HT-29 (cell line): ENCODE measurements at regions not wholly inside any gene's neighbourhood (a gene's known extent, or its start where the extent isn't known, plus 50 kb on each side); places are given as distances from the start of the nearest gene placed in this dataset.

Experiments used
- DNase-seq: peaks from one replicate; pipeline ENCODE4 v3.0.0-alpha.2; 2015; ENCODE audit warnings: low spot score

DNA sequence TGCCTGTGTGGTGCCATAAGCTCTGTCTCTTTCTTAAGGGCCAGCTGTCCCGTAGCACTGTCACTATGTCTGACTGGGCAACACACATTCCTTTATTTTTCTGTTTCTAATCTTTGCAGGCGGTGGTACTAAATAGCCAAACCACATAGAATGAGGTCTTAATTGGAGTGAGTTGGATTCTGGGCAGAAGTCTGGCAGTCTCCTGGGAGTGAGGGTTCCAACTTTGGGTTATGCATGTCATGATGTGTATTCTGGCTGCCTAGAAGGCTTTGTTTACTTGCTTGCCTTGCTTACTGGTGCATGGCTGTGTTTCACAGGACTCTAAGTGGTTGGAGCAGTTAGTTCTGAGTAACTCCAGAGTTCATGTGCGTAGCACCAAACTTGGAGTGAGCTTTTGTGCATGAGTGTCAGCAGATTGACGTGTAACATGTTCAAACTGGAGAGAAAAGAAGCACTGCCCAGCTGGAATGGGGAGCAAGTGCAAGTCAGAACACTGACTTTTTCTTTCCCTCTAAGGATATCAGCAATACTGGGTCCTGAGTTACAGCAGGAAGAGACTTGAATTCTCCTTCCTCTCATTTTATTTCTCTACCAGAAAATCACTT, 185.8 kb downstream of the PCSK1 start:
- no peak for DNase-seq

DNA sequence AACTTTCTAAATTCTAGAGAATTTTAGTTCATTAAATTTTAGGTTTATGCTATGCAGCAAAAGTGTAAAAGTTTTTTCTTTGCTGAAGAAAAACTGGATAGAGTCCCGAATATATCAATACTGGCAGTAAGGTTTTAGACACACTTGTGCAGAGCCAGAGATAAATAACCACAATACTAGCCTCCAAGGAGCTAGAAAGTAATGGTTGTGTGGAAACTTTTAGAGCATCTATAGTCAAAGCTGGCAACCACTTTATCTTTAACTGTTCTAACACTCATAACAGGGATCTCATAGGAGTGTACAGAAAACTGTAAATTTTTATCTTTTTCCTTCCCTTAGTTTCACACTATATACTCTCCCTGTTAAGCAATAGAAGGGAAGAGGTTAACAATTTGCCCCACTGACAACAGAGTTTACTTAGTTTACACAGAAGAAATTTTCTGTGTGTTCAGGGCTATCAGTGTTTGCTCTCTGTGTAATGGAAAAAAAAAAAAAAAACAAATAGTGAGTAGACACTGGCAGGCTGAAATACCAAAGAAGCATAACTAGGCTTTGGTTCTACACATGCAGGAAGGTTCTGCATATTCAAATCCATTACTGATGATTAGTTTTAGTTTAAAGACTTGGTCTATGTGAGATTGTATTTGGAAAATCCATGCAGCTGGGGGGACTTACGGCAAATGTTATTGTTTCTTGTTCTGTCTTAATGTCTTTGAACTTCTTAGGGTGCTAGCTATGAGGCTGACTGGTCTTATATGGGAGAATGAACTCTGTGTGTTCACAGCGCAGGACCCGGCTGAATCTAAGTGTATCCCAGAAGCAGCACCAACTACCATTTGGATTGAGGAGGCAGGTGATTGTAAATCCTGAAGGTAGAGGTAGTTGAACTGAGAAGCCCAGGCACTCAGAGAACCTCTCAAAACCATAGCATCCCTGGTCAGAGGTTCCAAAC, 187.6 kb downstream of the PCSK1 start:
- DNase-seq, result no peak

GRCh38 chr5:96244696-96245095, 188.4 kb downstream of the PCSK1 start:
- DNase-seq, result no peak

- no peak for DNase-seq
These were observed 189.2 kb downstream of the PCSK1 start for GRCh38 chr5:96243862-96244261.

DNA sequence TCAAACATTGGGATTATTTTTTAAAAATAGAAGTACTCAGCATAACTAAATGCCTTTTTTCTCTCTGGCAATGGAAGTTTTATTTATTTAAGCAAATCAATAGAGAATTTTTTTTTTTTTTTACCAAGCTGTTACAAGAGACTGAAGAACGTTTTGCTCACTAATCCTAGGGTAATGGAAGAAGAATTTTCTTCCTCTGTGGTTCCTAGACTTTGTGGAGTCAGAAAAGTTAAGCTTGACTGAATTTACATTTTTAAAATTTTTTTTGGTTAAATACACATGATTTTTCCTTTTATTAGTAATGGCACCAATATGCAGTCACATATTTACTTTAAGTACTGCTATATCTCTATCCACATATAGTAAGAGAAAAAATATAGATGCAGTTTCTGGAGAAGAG, 189.8 kb downstream of the PCSK1 start:
- DNase-seq, result no peak

DNA sequence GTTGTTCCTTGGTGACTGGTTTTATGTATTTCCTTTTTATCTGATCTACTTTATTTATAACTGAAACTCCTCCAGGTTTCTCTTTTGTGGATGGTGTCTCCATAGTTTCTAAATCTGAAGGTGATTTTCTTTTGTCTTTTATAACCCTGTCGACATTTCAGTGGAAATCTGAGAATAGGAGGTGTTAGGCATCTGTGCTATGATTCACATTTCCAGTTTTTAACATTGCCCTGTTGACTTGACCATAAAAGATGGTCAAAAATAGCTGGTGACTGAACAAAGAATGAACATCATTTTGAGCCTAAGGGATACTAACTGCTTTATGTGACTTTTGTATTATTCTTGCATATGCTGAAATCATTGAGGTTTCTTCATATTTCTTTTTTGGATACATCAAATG, 190.5 kb downstream of the PCSK1 start:
- no peak for DNase-seq

- DNase-seq, result no peak
These were observed 196.2 kb downstream of the PCSK1 start for GRCh38 chr5:96236831-96237230.

DNA sequence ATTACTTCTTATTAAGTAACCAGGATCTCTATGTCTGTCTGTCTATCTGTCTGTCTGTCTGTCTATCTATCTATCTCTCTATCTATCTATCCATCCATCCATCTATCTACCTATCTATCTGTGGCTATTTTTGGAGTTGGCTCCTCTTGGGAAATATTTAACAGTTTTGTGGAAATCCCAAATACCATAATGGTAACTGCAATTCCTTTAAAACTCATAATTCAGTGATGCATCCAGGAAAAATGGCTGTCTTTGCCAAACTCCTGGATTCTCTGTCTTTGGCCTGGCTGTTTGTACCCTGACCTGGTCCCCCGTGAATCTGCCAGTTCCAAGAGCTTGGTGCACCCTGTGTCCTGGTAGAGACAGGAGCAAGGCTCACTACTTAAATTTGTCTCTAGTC, 197.0 kb downstream of the PCSK1 start:
- DNase-seq, result no peak

- no peak for DNase-seq
These were observed 197.8 kb downstream of the PCSK1 start for GRCh38 chr5:96235008-96235910.

- DNase-seq, result no peak
These were observed 200.4 kb downstream of the PCSK1 start for GRCh38 chr5:96232602-96233001.

GRCh38 chr5:96229188-96229587, 203.9 kb downstream of the PCSK1 start:
- no peak for DNase-seq

DNA sequence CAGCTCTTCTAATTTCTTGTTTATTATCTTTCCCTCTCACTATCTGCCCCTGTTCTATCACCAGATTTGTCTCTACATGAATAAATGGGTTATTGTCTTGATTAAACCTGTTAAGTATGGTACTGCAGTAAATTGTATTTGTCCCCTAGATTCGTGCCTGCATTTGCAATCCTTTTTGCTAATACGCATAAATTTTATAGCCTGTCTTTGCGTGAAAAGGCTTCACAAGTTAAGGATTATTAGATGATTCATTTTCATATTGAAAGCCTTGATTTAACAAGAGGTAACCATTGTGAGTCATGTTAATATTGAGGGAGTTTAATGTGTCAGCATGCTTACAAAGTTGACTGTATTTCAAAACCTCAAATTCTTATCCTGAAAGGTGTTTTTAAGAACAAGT, 204.6 kb downstream of the PCSK1 start:
- DNase-seq, result no peak

DNA sequence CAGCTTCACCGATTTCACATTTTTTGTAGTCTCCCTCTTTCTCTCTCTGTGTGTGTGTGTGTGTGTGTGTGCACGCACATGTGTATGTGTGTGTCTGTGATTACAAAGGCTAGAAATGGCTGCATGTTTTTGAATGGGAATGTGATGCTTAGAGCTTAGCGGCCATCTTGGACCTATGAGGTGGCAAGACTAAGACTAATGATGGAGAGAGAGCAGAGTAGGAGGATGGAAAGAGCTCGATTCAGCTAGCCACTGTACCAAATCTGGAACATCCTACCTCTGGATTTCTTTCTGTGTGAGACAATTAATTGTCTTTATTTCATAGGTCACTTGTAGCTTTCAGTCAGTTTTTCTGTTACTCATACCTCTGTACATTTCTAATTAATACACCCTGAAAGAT, 205.1 kb downstream of the PCSK1 start:
- DNase-seq, result no peak

GRCh38 chr5:96226941-96227552, 206.0 kb downstream of the PCSK1 start:
- DNase-seq, result no peak

GRCh38 chr5:96222129-96222528, 210.9 kb downstream of the PCSK1 start:
- no peak for DNase-seq

- no peak for DNase-seq
These were observed 212.2 kb downstream of the PCSK1 start for GRCh38 chr5:96220610-96221390.

- DNase-seq, result no peak
These were observed 213.3 kb downstream of the PCSK1 start for GRCh38 chr5:96219580-96220281.

DNA sequence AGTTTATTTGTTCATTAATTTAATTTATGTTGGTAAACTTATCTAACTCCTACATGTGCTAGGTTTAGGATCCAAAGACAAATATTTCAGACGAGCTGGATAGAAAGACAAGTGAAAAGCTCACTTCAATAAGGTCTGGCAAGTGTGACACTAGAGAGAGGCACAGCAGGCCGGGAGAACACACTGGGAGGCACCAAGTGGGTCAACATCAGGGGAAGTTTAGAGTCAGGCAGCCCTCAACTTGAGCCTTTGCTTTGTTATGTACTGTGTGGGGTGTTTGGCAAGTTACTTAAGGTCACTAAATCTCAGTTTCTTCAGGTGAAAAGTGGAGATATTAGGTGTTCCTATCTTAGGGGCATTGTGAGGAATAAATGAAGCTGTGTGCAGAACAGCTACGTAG, 214.4 kb downstream of the PCSK1 start:
- DNase-seq, result no peak

DNA sequence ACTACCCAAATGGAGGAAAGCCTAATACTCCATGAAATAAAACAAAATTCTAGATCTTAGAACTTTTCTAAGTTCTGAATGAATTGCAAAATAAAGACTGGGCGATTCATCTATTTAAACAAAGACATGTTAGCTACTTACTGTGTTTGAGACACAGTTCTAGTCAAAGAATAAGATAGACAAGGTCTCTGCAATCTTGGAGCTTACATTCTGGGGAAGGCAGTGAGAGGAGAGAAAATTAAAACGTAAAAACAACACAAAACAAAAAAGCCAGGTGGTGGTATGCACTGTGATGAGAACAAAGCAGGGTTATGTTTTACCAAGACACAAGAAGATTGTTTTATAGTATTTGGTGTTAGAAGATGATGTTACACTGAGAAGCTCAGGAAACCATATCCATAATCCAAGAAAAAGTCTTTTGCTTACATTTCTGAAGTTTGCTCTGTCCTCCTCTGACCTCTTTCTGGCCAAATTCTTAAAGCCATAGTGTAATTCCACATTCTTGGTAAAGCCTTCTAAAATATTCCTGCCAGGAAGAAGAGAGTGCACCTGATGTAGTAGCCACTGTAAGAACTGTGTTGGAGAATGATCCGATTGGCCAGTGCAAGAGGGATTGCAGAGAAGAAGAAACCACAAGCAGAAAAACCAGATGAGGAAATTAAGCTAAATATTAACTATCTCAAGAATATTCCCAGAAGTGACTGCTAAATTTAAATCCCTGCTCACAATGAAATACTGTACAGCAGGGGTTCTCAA, 218.4 kb downstream of the PCSK1 start:
- DNase-seq, result peak; percentile 26
